ENCODE measurements at regions not wholly inside any gene's neighbourhood (a gene's known extent, or its start where the extent isn't known, plus 50 kb on each side); places are given as distances from the start of the nearest gene placed in this dataset.

GRCh38 chr7:52285689-52286088 lies 749.7 kb upstream of the POM121L12 start:
- Histone ChIP-seq H3K4me1 (ENCODE audit: control insufficient read depth, low read depth, low read length) (no peaks in the 10 kb centered on the region), H3K79me2 (ENCODE audit: control insufficient read depth, insufficient read depth, low read length) (no peaks in the 10 kb centered on the region), H2AK5ac (ENCODE audit: low read length) (no peak overlapping the region), H2BK15ac (replicated peaks; ENCODE audit: low read depth) (no peak overlapping the region), H3K4me2 (ENCODE audit: low read length) (no peak overlapping the region), H3K4me3 (ENCODE audit: low read length) (no peak overlapping the region), H2BK5ac (ENCODE audit: low read length) (no peak overlapping the region), H3K27ac (ENCODE audit: low read depth, low read length) (no peak overlapping the region), H3K79me1 (ENCODE audit: low read length) (no peaks in the 10 kb centered on the region), H3K56ac (ENCODE audit: low read length) (no peak overlapping the region), H3K4ac (ENCODE audit: low read depth, low read length) (no peak overlapping the region), H3K23ac (ENCODE audit: low read length) (no peak overlapping the region), H4K8ac (ENCODE audit: low read depth, low read length) (no peak overlapping the region), H4K5ac (ENCODE audit: low read length) (no peak overlapping the region), H3K36me3 (ENCODE audit: control insufficient read depth, insufficient read depth, low read length) (no peaks in the 10 kb centered on the region), H3K9ac (ENCODE audit: low read length) (no peak overlapping the region), H2BK120ac (ENCODE audit: low read depth, low read length) (no peak overlapping the region), H3K18ac (ENCODE audit: low read length) (no peak overlapping the region), H3K27me3 (ENCODE audit: insufficient read depth, low read length, poor library complexity) (no peaks in the 10 kb centered on the region)
- WGBS (ENCODE audit: extremely low coverage, insufficient coverage, low lambda C conversion rate) = no CpG with 5 or more reads among the region's 2 CpGs
- DNase-seq = no peak

GRCh38 chr7:52283335-52283734 lies 752.1 kb upstream of the POM121L12 start:
- Histone ChIP-seq H3K4me1 (ENCODE audit: control insufficient read depth, low read depth, low read length) (no peaks in the 10 kb centered on the region), H4K8ac (ENCODE audit: low read depth, low read length) (no peak overlapping the region), H3K18ac (ENCODE audit: low read length) (no peak overlapping the region), H2BK5ac (ENCODE audit: low read length) (no peak overlapping the region), H3K9ac (ENCODE audit: low read length) (no peak overlapping the region), H2BK120ac (ENCODE audit: low read depth, low read length) (no peak overlapping the region), H3K79me1 (ENCODE audit: low read length) (no peaks in the 10 kb centered on the region), H3K36me3 (ENCODE audit: control insufficient read depth, insufficient read depth, low read length) (no peaks in the 10 kb centered on the region), H4K5ac (ENCODE audit: low read length) (no peak overlapping the region), H2AK5ac (ENCODE audit: low read length) (no peak overlapping the region), H3K4ac (ENCODE audit: low read depth, low read length) (no peak overlapping the region), H3K4me3 (ENCODE audit: low read length) (no peak overlapping the region), H3K79me2 (ENCODE audit: control insufficient read depth, insufficient read depth, low read length) (no peaks in the 10 kb centered on the region), H3K56ac (ENCODE audit: low read length) (no peak overlapping the region), H3K4me2 (ENCODE audit: low read length) (no peak overlapping the region), H3K23ac (ENCODE audit: low read length) (no peak overlapping the region), H2BK15ac (replicated peaks; ENCODE audit: low read depth) (no peak overlapping the region), H3K27ac (ENCODE audit: low read depth, low read length) (no peak overlapping the region), H3K27me3 (ENCODE audit: insufficient read depth, low read length, poor library complexity) (no peaks in the 10 kb centered on the region)
- DNase-seq = no peak
- no CpG with 5 or more reads among the region's 3 CpGs for WGBS (ENCODE audit: extremely low coverage, insufficient coverage, low lambda C conversion rate)

GRCh38 chr7:52273685-52274610 lies 761.5 kb upstream of the POM121L12 start:
- no peak overlapping the region for H2BK5ac ChIP-seq (ENCODE audit: low read length)
- H3K4me2 ChIP-seq (ENCODE audit: low read length) = no peak overlapping the region
- H3K4ac ChIP-seq (ENCODE audit: low read depth, low read length) = no peak overlapping the region
- H3K36me3 ChIP-seq (ENCODE audit: control insufficient read depth, insufficient read depth, low read length) = no peaks in the 10 kb centered on the region
- no peak overlapping the region for H2AK5ac ChIP-seq (ENCODE audit: low read length)
- H2BK15ac ChIP-seq (replicated peaks; ENCODE audit: low read depth) = no peak overlapping the region
- H3K4me3 ChIP-seq (ENCODE audit: low read length) = no peak overlapping the region
- no peaks in the 10 kb centered on the region for H3K79me1 ChIP-seq (ENCODE audit: low read length)
- no peaks in the 10 kb centered on the region for H3K27me3 ChIP-seq (ENCODE audit: insufficient read depth, low read length, poor library complexity)
- H3K79me2 ChIP-seq (ENCODE audit: control insufficient read depth, insufficient read depth, low read length) = no peaks in the 10 kb centered on the region
- no CpG with 5 or more reads among the region's 60 CpGs for WGBS (ENCODE audit: extremely low coverage, insufficient coverage, low lambda C conversion rate)
- no peaks in the 10 kb centered on the region for H3K4me1 ChIP-seq (ENCODE audit: control insufficient read depth, low read depth, low read length)
- no peak overlapping the region for H3K18ac ChIP-seq (ENCODE audit: low read length)
- H3K9ac ChIP-seq (ENCODE audit: low read length) = no peak overlapping the region
- no peak overlapping the region for H4K5ac ChIP-seq (ENCODE audit: low read length)
- no peak overlapping the region for H3K56ac ChIP-seq (ENCODE audit: low read length)
- H3K23ac ChIP-seq (ENCODE audit: low read length) = no peak overlapping the region
- no peak overlapping the region for H3K27ac ChIP-seq (ENCODE audit: low read depth, low read length)
- no peak overlapping the region for H4K8ac ChIP-seq (ENCODE audit: low read depth, low read length)
- H2BK120ac ChIP-seq (ENCODE audit: low read depth, low read length) = no peak overlapping the region
- peak; percentile 37 for DNase-seq

GRCh38 chr7:52271703-52272102 lies 763.7 kb upstream of the POM121L12 start:
- WGBS (ENCODE audit: extremely low coverage, insufficient coverage, low lambda C conversion rate) = no CpG with 5 or more reads among the region's 3 CpGs
- H4K8ac ChIP-seq (ENCODE audit: low read depth, low read length) = no peak overlapping the region
- H3K23ac ChIP-seq (ENCODE audit: low read length) = no peak overlapping the region
- no peak overlapping the region for H3K18ac ChIP-seq (ENCODE audit: low read length)
- DNase-seq = no peak
- no peaks in the 10 kb centered on the region for H3K79me2 ChIP-seq (ENCODE audit: control insufficient read depth, insufficient read depth, low read length)
- H2BK15ac ChIP-seq (replicated peaks; ENCODE audit: low read depth) = no peak overlapping the region
- no peak overlapping the region for H3K4me3 ChIP-seq (ENCODE audit: low read length)
- no peaks in the 10 kb centered on the region for H3K79me1 ChIP-seq (ENCODE audit: low read length)
- no peak overlapping the region for H3K4ac ChIP-seq (ENCODE audit: low read depth, low read length)
- no peak overlapping the region for H2AK5ac ChIP-seq (ENCODE audit: low read length)
- H3K4me2 ChIP-seq (ENCODE audit: low read length) = no peak overlapping the region
- no peak overlapping the region for H3K27ac ChIP-seq (ENCODE audit: low read depth, low read length)
- no peak overlapping the region for H4K5ac ChIP-seq (ENCODE audit: low read length)
- no peaks in the 10 kb centered on the region for H3K27me3 ChIP-seq (ENCODE audit: insufficient read depth, low read length, poor library complexity)
- H3K9ac ChIP-seq (ENCODE audit: low read length) = no peak overlapping the region
- H2BK5ac ChIP-seq (ENCODE audit: low read length) = no peak overlapping the region
- H3K36me3 ChIP-seq (ENCODE audit: control insufficient read depth, insufficient read depth, low read length) = no peaks in the 10 kb centered on the region
- H3K56ac ChIP-seq (ENCODE audit: low read length) = no peak overlapping the region
- no peaks in the 10 kb centered on the region for H3K4me1 ChIP-seq (ENCODE audit: control insufficient read depth, low read depth, low read length)
- no peak overlapping the region for H2BK120ac ChIP-seq (ENCODE audit: low read depth, low read length)

- no peak overlapping the region for H2BK5ac ChIP-seq (ENCODE audit: low read length)
- H3K4me2 ChIP-seq (ENCODE audit: low read length) = no peak overlapping the region
- H3K18ac ChIP-seq (ENCODE audit: low read length) = no peak overlapping the region
- no peak for DNase-seq
- no peak overlapping the region for H3K56ac ChIP-seq (ENCODE audit: low read length)
- no peaks in the 10 kb centered on the region for H3K79me2 ChIP-seq (ENCODE audit: control insufficient read depth, insufficient read depth, low read length)
- H4K8ac ChIP-seq (ENCODE audit: low read depth, low read length) = no peak overlapping the region
- no peak overlapping the region for H2BK120ac ChIP-seq (ENCODE audit: low read depth, low read length)
- H4K5ac ChIP-seq (ENCODE audit: low read length) = no peak overlapping the region
- H3K36me3 ChIP-seq (ENCODE audit: control insufficient read depth, insufficient read depth, low read length) = no peaks in the 10 kb centered on the region
- H3K23ac ChIP-seq (ENCODE audit: low read length) = no peak overlapping the region
- no peak overlapping the region for H2BK15ac ChIP-seq (replicated peaks; ENCODE audit: low read depth)
- no CpG with 5 or more reads among the region's 3 CpGs for WGBS (ENCODE audit: extremely low coverage, insufficient coverage, low lambda C conversion rate)
- H3K9ac ChIP-seq (ENCODE audit: low read length) = no peak overlapping the region
- H3K79me1 ChIP-seq (ENCODE audit: low read length) = no peaks in the 10 kb centered on the region
- H3K4ac ChIP-seq (ENCODE audit: low read depth, low read length) = no peak overlapping the region
- H3K27me3 ChIP-seq (ENCODE audit: insufficient read depth, low read length, poor library complexity) = no peaks in the 10 kb centered on the region
- no peak overlapping the region for H2AK5ac ChIP-seq (ENCODE audit: low read length)
- no peaks in the 10 kb centered on the region for H3K4me1 ChIP-seq (ENCODE audit: control insufficient read depth, low read depth, low read length)
- no peak overlapping the region for H3K27ac ChIP-seq (ENCODE audit: low read depth, low read length)
- no peak overlapping the region for H3K4me3 ChIP-seq (ENCODE audit: low read length)
Observed at GRCh38 chr7:52270301-52270700, 765.1 kb upstream of the POM121L12 start.

- Histone ChIP-seq H3K4me3 (ENCODE audit: low read length) (no peak overlapping the region), H2BK120ac (ENCODE audit: low read depth, low read length) (no peak overlapping the region), H3K4ac (ENCODE audit: low read depth, low read length) (no peak overlapping the region), H3K79me2 (ENCODE audit: control insufficient read depth, insufficient read depth, low read length) (no peaks in the 10 kb centered on the region), H3K27me3 (ENCODE audit: insufficient read depth, low read length, poor library complexity) (no peaks in the 10 kb centered on the region), H3K9ac (ENCODE audit: low read length) (no peak overlapping the region), H3K79me1 (ENCODE audit: low read length) (no peaks in the 10 kb centered on the region), H2BK15ac (replicated peaks; ENCODE audit: low read depth) (no peak overlapping the region), H3K4me2 (ENCODE audit: low read length) (no peak overlapping the region), H3K36me3 (ENCODE audit: control insufficient read depth, insufficient read depth, low read length) (no peaks in the 10 kb centered on the region), H3K4me1 (ENCODE audit: control insufficient read depth, low read depth, low read length) (no peaks in the 10 kb centered on the region), H3K23ac (ENCODE audit: low read length) (no peak overlapping the region), H2AK5ac (ENCODE audit: low read length) (no peak overlapping the region), H4K8ac (ENCODE audit: low read depth, low read length) (no peak overlapping the region), H4K5ac (ENCODE audit: low read length) (no peak overlapping the region), H3K18ac (ENCODE audit: low read length) (no peak overlapping the region), H3K27ac (ENCODE audit: low read depth, low read length) (no peak overlapping the region), H2BK5ac (ENCODE audit: low read length) (no peak overlapping the region), H3K56ac (ENCODE audit: low read length) (no peak overlapping the region)
- no CpG with 5 or more reads among the region's 2 CpGs for WGBS (ENCODE audit: extremely low coverage, insufficient coverage, low lambda C conversion rate)
- DNase-seq = no peak
Observed at GRCh38 chr7:52269669-52270068, 765.8 kb upstream of the POM121L12 start.
